Heart left ventricle (tissue), 16 donors: ENCODE measurements at regions not wholly inside any gene's neighbourhood (a gene's known extent, or its start where the extent isn't known, plus 50 kb on each side); places are given as distances from the start of the nearest gene placed in this dataset.
A peak's percentile ranks its signal among the peaks of the same experiment; 100 is the strongest.

Source experiments
- ATAC-seq, 4 donors: fragments of 200-7000 bp; cut with Tn5 transposase; one replicate each; pipeline ENCODE4 v1.9.1; 2020 to 2022; ENCODE audit warnings: moderate library complexity in 4 of 4, mild to moderate bottlenecking in 3 of 4, moderate number of reproducible peaks in 1 of 4
- DNase-seq, 5 donors: peaks; one replicate each; pipeline ENCODE4 v3.0.0-alpha.2; 2020
- H3K27ac ChIP-seq, 12 donors: fragments of 200-600 bp; sonication (generic) in 4 of 12; one replicate each; pipeline versions ENCODE4 v1.5.0 to v1.8.0; 2016 to 2022; ENCODE audit warnings: mild to moderate bottlenecking in 2 of 12
- H3K27me3 ChIP-seq, 9 donors: fragments of 200-600 bp; sonication (generic) in 2 of 9; one replicate each; pipeline versions ENCODE4 v1.5.1 to v1.8.0; 2016 to 2022; ENCODE audit warnings: mild to moderate bottlenecking in 3 of 9
- H3K36me3 ChIP-seq, 9 donors: fragments of 200-600 bp; sonication (generic) in 2 of 9; one replicate each; pipeline versions ENCODE4 v1.5.0 to v1.8.0; 2018 to 2022; ENCODE audit warnings: mild to moderate bottlenecking in 2 of 9
- H3K4me1 ChIP-seq, 12 donors: fragments of 200-600 bp; sonication (generic) in 4 of 12; one replicate each; pipeline versions ENCODE4 v1.5.0 to v1.8.0; 2016 to 2022; ENCODE audit warnings: mild to moderate bottlenecking in 3 of 12
- H3K4me3 ChIP-seq, 12 donors: fragments of 200-600 bp; sonication (generic) in 4 of 12; one replicate each; pipeline versions ENCODE4 v1.5.0 to v1.8.0; 2017 to 2022; ENCODE audit warnings: mild to moderate bottlenecking in 9 of 12, moderate library complexity in 4 of 12
- H3K9me3 ChIP-seq, 12 donors: fragments of 200-600 bp; sonication (generic) in 4 of 12; one replicate each; pipeline versions ENCODE4 v1.5.0 to v1.8.0; 2016 to 2022; ENCODE audit warnings: mild to moderate bottlenecking in 1 of 12
- CTCF ChIP-seq, 12 donors: fragments of 200-600 bp; sonication (generic) in 4 of 12; IDR thresholded peaks; one replicate each; pipeline versions ENCODE4 v1.5.0 to v1.8.0; 2018 to 2022; ENCODE audit warnings: antibody characterized with exemption in 12 of 12, mild to moderate bottlenecking in 5 of 12
- POLR2A ChIP-seq, 2 donors: fragments of 450-650 bp; IDR thresholded peaks; one replicate each; pipeline ENCODE4 v1.6.1; 2017; ENCODE audit warnings: antibody characterized with exemption in 2 of 2, mild to moderate bottlenecking in 2 of 2, moderate library complexity in 2 of 2
- WGBS, 4 donors: extraction: QIAGEN DNeasy Blood & Tissue Kit in 2 of 4; methylation state at CpG; one replicate each; pipeline versions ENCODE4 v1.1.5 to v1.1.7; 2013 to 2018; 5-methylcytosine and 5-hydroxymethylcytosine counted together
- intact Hi-C, 10 donors: fragments of 100-400 bp; cut with DNase I; formaldehyde crosslinking; loops; one replicate each; pipeline versions ENCODE4 v1.11.1 to v1.14.2; 2022
- donor health status: ischemic (EF 13 %, LVEDD 7.1; RV severe dilation, severe dysfunction).
- donor health status: healthy with polysubstance abuse.
- donor health status: DM: no; HTN: yes; CAD: no.
- donor health status: DM: no; HTN: no; CAD: no.
- donor health status: ischemic (EF 25% LVEDD 6.9; RV normal size, moderate dysfunction).
- donor health status: ischemic (EF 25% LVEDD 5.7; RV mildly dilated, moderate dysfunction).
- donor health status: healthy.
- donor health status: DM: yes; HTN: yes; CAD: no.
- donor health status: ischemic (EF 35%, LVEDD 5.7; RV mildly dilated, moderate dysfunction).
- donor health status: nonischemic (EF 11% LVEDD 7.7; RV severe dilation, severe dysfunction).
- donor health status: DM: yes; HTN: yes; CAD: no.
- donor health status: PGD.
- donor health status: ischemic (EF 29% LVEDD 5.4; RV normal size, mild dysfunction).
- donor health status: nonischemic (EF 23%, LVEDD 6.1; RV moderate dilation, normal function).

GRCh38 chr1:239886266-239886665 is 205.4 kb upstream of the FMN2 start:
- 71 to 79% (median 72%) methylated on average over 5 of the region's 5 CpGs for WGBS, 4 donors
- no peak overlapping the region for H3K4me3 ChIP-seq
- intact Hi-C loops = no loop called here

GRCh38 chr1:239888639-239889038 is 203.0 kb upstream of the FMN2 start:
- Histone ChIP-seq H3K9me3 (no peaks in the 10 kb centered on the region), H3K4me1 (no peaks in the 10 kb centered on the region), H3K27me3 (no peaks in the 10 kb centered on the region), H3K4me3 (no peak overlapping the region), H3K27ac (no peak overlapping the region), H3K36me3 (no peaks in the 10 kb centered on the region)
- ATAC-seq (no peak), DNase-seq (no peak)
- intact Hi-C loops = no loop called here
- 87 to 91% (median 89%) methylated on average over 4 of the region's 4 CpGs for WGBS, 4 donors
- TF ChIP-seq POLR2A (IDR thresholded peaks at IDR 0.05) = no peak
- TF ChIP-seq CTCF (IDR thresholded peaks at IDR 0.05) = no peak

More at GRCh38 chr1:239886266-239886665, 205.4 kb upstream of the FMN2 start:
- DNase-seq (no peak), ATAC-seq (no peak)
- H3K36me3 ChIP-seq = no peaks in the 10 kb centered on the region
- TF ChIP-seq CTCF (IDR thresholded peaks at IDR 0.05) (no peak), POLR2A (IDR thresholded peaks at IDR 0.05) (no peak)
- H3K27me3 ChIP-seq = no peaks in the 10 kb centered on the region
- no peaks in the 10 kb centered on the region for H3K9me3 ChIP-seq
- no peaks in the 10 kb centered on the region for H3K4me1 ChIP-seq
- no peak overlapping the region for H3K27ac ChIP-seq

GRCh38 chr1:239891621-239892358 is 199.9 kb upstream of the FMN2 start:
- Histone ChIP-seq H3K4me1 (no peaks in the 10 kb centered on the region), H3K9me3 (no peaks in the 10 kb centered on the region), H3K27ac (peak overlapping the region in 1 of 12 donors; percentile 8), H3K4me3 (no peak overlapping the region), H3K36me3 (no peaks in the 10 kb centered on the region), H3K27me3 (peaks cover 0 to 16% (median 0%) of the 10 kb centered on the region in 9 donors)
- TF ChIP-seq POLR2A (IDR thresholded peaks at IDR 0.05) (no peak), CTCF (IDR thresholded peaks at IDR 0.05) (no peak)
- 53 to 73% (median 66%) methylated on average over 5 of the region's 5 CpGs for WGBS, 4 donors
- DNase-seq (no peak), ATAC-seq (no peak)
- intact Hi-C loops = loop anchor here in 1 of 10 donors (10.0 kb wide), 2 partner anchors 587 to 1637 kb away; no protein-coding TSS in a partner anchor

- no peaks in the 10 kb centered on the region for H3K36me3 ChIP-seq
- DNase-seq = no peak
- H3K4me3 ChIP-seq = no peak overlapping the region
- intact Hi-C loops = loop anchor here in 1 of 10 donors (10.0 kb wide), 2 partner anchors 588 to 1638 kb away; no protein-coding TSS in a partner anchor
- ATAC-seq = no peak
- peaks cover 0 to 3% (median 0%) of the 10 kb centered on the region in 12 donors for H3K4me1 ChIP-seq
- no peak for TF ChIP-seq CTCF (IDR thresholded peaks at IDR 0.05)
- TF ChIP-seq POLR2A (IDR thresholded peaks at IDR 0.05) = no peak
- no peak overlapping the region for H3K27ac ChIP-seq
- H3K27me3 ChIP-seq = peaks cover 0 to 16% (median 0%) of the 10 kb centered on the region in 9 donors
- H3K9me3 ChIP-seq = no peaks in the 10 kb centered on the region
Measured at GRCh38 chr1:239892602-239893001, 199.1 kb upstream of the FMN2 start.
